Bronchial epithelial cell (primary cell): ENCODE measurements at regions not wholly inside any gene's neighbourhood (a gene's known extent, or its start where the extent isn't known, plus 50 kb on each side); places are given as distances from the start of the nearest gene placed in this dataset.

ENCODE experiments used
- DNase-seq: peaks from one replicate; pipeline ENCODE4 v3.0.0-alpha.2; 2010; ENCODE audit warnings: low read depth
- FAIRE-seq: peaks from 2 replicates; lab custom pipeline; 2011; peaks lifted over from hg19 to GRCh38; lab: Jason Lieb, UNC
- H3K27me3 ChIP-seq: 2 replicates; pipeline ENCODE4 v1.5.1; 2011; ENCODE audit warnings: low read length; ENCODE audit not compliant: control insufficient read depth, insufficient read depth
- H3K36me3 ChIP-seq: 2 replicates; pipeline ENCODE4 v1.5.1; 2011; ENCODE audit warnings: low read length; ENCODE audit not compliant: control insufficient read depth, insufficient read depth
- H3K4me3 ChIP-seq: 2 replicates; pipeline ENCODE4 v1.5.1; 2011; ENCODE audit warnings: mild to moderate bottlenecking, low read depth, low read length, control low read depth
- CTCF ChIP-seq: IDR thresholded peaks from 2 replicates; pipeline ENCODE4 v1.5.1; 2011; ENCODE audit warnings: mild to moderate bottlenecking, moderate library complexity, low read length, control low read depth, inconsistent platforms; ENCODE audit not compliant: insufficient read depth, severe bottlenecking

DNA sequence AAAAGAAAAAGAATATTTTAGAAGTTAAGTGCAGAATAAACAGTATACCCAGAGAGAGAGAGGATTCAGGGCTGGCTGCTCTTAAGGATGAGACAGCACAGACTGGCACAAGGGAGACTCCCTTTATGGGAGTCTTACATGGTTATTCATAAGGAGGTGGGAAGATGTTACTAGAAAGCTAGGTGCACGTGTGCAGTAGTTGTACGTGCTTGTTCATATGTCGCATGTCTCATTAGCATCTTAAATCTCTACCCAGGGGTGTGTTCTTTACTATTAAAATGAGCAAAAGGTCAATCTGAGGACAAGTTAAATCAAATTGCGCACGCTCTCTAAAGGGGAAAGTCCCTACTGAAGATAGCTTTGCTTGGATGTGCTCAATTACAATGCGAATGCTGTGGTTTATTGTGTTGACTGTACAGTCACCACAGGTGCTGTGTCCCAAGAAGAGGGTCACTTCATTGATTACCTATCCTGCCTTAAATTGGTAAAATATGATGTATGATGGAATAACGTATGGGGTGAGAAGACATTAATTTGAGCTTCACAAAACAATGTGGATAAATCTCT is 368.0 kb upstream of the SPHKAP start:
- no peak for TF ChIP-seq CTCF

GRCh38 chr2:228548230-228548629 is 366.7 kb upstream of the SPHKAP start:
- H3K4me3 ChIP-seq = no peak overlapping the region
- no peaks in the 10 kb centered on the region for H3K36me3 ChIP-seq
- H3K27me3 ChIP-seq = no peaks in the 10 kb centered on the region
- no peak for FAIRE-seq
- TF ChIP-seq CTCF = no peak
- no peak for DNase-seq

More for the DNA sequence above, 368.0 kb upstream of the SPHKAP start:
- FAIRE-seq (no peak), DNase-seq (no peak)
- no peak overlapping the region for H3K4me3 ChIP-seq
- no peaks in the 10 kb centered on the region for H3K36me3 ChIP-seq
- no peaks in the 10 kb centered on the region for H3K27me3 ChIP-seq

- FAIRE-seq (no peak), DNase-seq (no peak)
- no peak for TF ChIP-seq CTCF
- no peak overlapping the region for H3K4me3 ChIP-seq
- H3K36me3 ChIP-seq = no peaks in the 10 kb centered on the region
- H3K27me3 ChIP-seq = no peaks in the 10 kb centered on the region
These were observed 364.3 kb upstream of the SPHKAP start for GRCh38 chr2:228545748-228546145.

GRCh38 chr2:228545041-228545747 is 363.7 kb upstream of the SPHKAP start:
- no peak overlapping the region for H3K4me3 ChIP-seq
- H3K36me3 ChIP-seq = no peaks in the 10 kb centered on the region
- no peak for TF ChIP-seq CTCF
- H3K27me3 ChIP-seq = no peaks in the 10 kb centered on the region
- DNase-seq (peak; percentile 36), FAIRE-seq (no peak)

- Histone ChIP-seq H3K36me3 (no peaks in the 10 kb centered on the region), H3K4me3 (no peak overlapping the region), H3K27me3 (no peaks in the 10 kb centered on the region)
- TF ChIP-seq CTCF = no peak
- DNase-seq = no peak
- FAIRE-seq = no peak
These were observed 361.6 kb upstream of the SPHKAP start for GRCh38 chr2:228543117-228543516.
